ENCODE measurements at regions not wholly inside any gene's neighbourhood (a gene's known extent, or its start where the extent isn't known, plus 50 kb on each side); places are given as distances from the start of the nearest gene placed in this dataset.

- no peak overlapping the region for H3K4me3 ChIP-seq
- intact Hi-C loops (cut with DNase I; ENCODE audit: low total_unique reads) = no loop called here
- H3K4me1 ChIP-seq = peaks cover 0 to 3% (median 0%) of the 10 kb centered on the region in 4 donors
- H3K9me3 ChIP-seq = no peaks in the 10 kb centered on the region
- H3K27ac ChIP-seq = no peak overlapping the region
- TF ChIP-seq EP300 (IDR thresholded peaks at IDR 0.05) = no peak
- TF ChIP-seq POLR2AphosphoS5 (IDR thresholded peaks at IDR 0.05) = no peak
- no peak for TF ChIP-seq POLR2A (IDR thresholded peaks at IDR 0.05)
- TF ChIP-seq CTCF (IDR thresholded peaks at IDR 0.05) = no peak
- DNase-seq = no peak
- no peaks in the 10 kb centered on the region for H3K36me3 ChIP-seq
- 80 to 97% (median 92%) methylated on average over 3 to 5 of the region's 5 CpGs for WGBS, 5 donors
- H3K27me3 ChIP-seq = peaks cover 0 to 3% (median 0%) of the 10 kb centered on the region in 3 donors
These were observed 50.5 kb upstream of the PRNP start for GRCh38 chr20:4635781-4636180.

- TF ChIP-seq POLR2A (IDR thresholded peaks at IDR 0.05) (no peak), POLR2AphosphoS5 (IDR thresholded peaks at IDR 0.05) (no peak)
- Histone ChIP-seq H3K27me3 (peaks cover 0 to 3% (median 0%) of the 10 kb centered on the region in 3 donors), H3K36me3 (no peaks in the 10 kb centered on the region), H3K4me3 (no peak overlapping the region), H3K4me1 (peaks cover 0 to 3% (median 0%) of the 10 kb centered on the region in 4 donors), H3K9me3 (no peaks in the 10 kb centered on the region), H3K27ac (no peak overlapping the region)
- DNase-seq = no peak
- 41 to 56% (median 49%) methylated on average over 1 of the region's 1 CpG for WGBS, 5 donors
- intact Hi-C loops (cut with DNase I; ENCODE audit: low total_unique reads) = no loop called here
These were observed 50.9 kb upstream of the PRNP start for GRCh38 chr20:4635342-4635741.

GRCh38 chr20:4633780-4634179 is 52.5 kb upstream of the PRNP start:
- TF ChIP-seq POLR2A (IDR thresholded peaks at IDR 0.05) = no peak
- TF ChIP-seq POLR2AphosphoS5 (IDR thresholded peaks at IDR 0.05) = no peak
- TF ChIP-seq CTCF (IDR thresholded peaks at IDR 0.05) = no peak
- no peak for TF ChIP-seq EP300 (IDR thresholded peaks at IDR 0.05)
- Histone ChIP-seq H3K4me3 (no peak overlapping the region), H3K36me3 (no peaks in the 10 kb centered on the region), H3K9me3 (no peaks in the 10 kb centered on the region), H3K27ac (no peak overlapping the region), H3K4me1 (peaks cover 0 to 3% (median 0%) of the 10 kb centered on the region in 4 donors), H3K27me3 (peaks cover 0 to 3% (median 0%) of the 10 kb centered on the region in 3 donors)
- intact Hi-C loops (cut with DNase I; ENCODE audit: low total_unique reads) = no loop called here
- WGBS, 5 donors = 44 to 61% (median 53%) methylated on average over 4 of the region's 4 CpGs
- DNase-seq = no peak

- no peaks in the 10 kb centered on the region for H3K36me3 ChIP-seq
- no peak for DNase-seq
- WGBS, 5 donors = 58 to 77% (median 66%) methylated on average over 3 of the region's 3 CpGs
- H3K27me3 ChIP-seq = peaks cover 0 to 3% (median 0%) of the 10 kb centered on the region in 3 donors
- no peak overlapping the region for H3K4me3 ChIP-seq
- H3K9me3 ChIP-seq = no peaks in the 10 kb centered on the region
- H3K27ac ChIP-seq = no peak overlapping the region
- peaks cover 0 to 3% (median 0%) of the 10 kb centered on the region in 4 donors for H3K4me1 ChIP-seq
- intact Hi-C loops (cut with DNase I; ENCODE audit: low total_unique reads) = no loop called here
- TF ChIP-seq CTCF (IDR thresholded peaks at IDR 0.05) = no peak
- TF ChIP-seq EP300 (IDR thresholded peaks at IDR 0.05) = no peak
- TF ChIP-seq POLR2A (IDR thresholded peaks at IDR 0.05) = no peak
- no peak for TF ChIP-seq POLR2AphosphoS5 (IDR thresholded peaks at IDR 0.05)
These were observed 52.9 kb upstream of the PRNP start for GRCh38 chr20:4633379-4633778.

GRCh38 chr20:4632876-4633275 is 53.4 kb upstream of the PRNP start:
- 78 to 86% (median 82%) methylated on average over 4 of the region's 4 CpGs for WGBS, 5 donors
- Histone ChIP-seq H3K9me3 (no peaks in the 10 kb centered on the region), H3K27me3 (peaks cover 0 to 3% (median 0%) of the 10 kb centered on the region in 3 donors), H3K4me1 (peaks cover 0 to 3% (median 0%) of the 10 kb centered on the region in 4 donors), H3K4me3 (no peak overlapping the region), H3K36me3 (no peaks in the 10 kb centered on the region), H3K27ac (no peak overlapping the region)
- intact Hi-C loops (cut with DNase I; ENCODE audit: low total_unique reads) = no loop called here
- TF ChIP-seq CTCF (IDR thresholded peaks at IDR 0.05) (no peak), POLR2AphosphoS5 (IDR thresholded peaks at IDR 0.05) (no peak), POLR2A (IDR thresholded peaks at IDR 0.05) (no peak), EP300 (IDR thresholded peaks at IDR 0.05) (no peak)
- DNase-seq = no peak
